GM21529 (cell line): ENCODE measurements at regions not wholly inside any gene's neighbourhood (a gene's known extent, or its start where the extent isn't known, plus 50 kb on each side); places are given as distances from the start of the nearest gene placed in this dataset.
"Not testable (repeated sequence)": the region's sequence is repeated elsewhere in the genome, so short reads cannot be mapped to it uniquely, and the experiment has no call there.

ENCODE experiments used
- ATAC-seq: cut with Tn5 transposase; IDR thresholded peaks from one replicate; pipeline ENCODE4 v1.9.1; 2021; ENCODE audit not compliant: unreplicated experiment

DNA sequence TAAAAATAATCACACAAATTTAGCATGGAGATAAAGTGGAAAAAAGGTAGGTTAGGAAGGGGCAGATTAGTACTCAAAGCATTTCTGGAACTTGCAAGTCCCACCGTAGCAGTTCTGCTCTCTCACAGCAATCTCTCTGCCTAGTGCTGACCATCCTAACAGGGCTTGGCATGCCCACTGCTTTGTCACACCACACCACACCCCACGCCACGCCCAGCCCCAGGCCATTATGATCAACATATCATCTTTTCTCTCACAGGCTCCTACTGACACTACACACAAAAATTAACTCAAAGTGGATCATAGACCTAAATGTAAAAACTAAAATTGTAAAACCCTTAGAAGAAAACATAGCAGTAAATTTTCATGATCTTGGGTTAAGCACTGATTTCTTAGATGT is 273.7 kb downstream of the DAD1 start:
- no peak for ATAC-seq

GRCh38 chr14:22314183-22314820 is 274.7 kb downstream of the DAD1 start:
- ATAC-seq: peak; percentile 85

- ATAC-seq: no peak
Measured at GRCh38 chr14:22313172-22313801, 275.7 kb downstream of the DAD1 start.

DNA sequence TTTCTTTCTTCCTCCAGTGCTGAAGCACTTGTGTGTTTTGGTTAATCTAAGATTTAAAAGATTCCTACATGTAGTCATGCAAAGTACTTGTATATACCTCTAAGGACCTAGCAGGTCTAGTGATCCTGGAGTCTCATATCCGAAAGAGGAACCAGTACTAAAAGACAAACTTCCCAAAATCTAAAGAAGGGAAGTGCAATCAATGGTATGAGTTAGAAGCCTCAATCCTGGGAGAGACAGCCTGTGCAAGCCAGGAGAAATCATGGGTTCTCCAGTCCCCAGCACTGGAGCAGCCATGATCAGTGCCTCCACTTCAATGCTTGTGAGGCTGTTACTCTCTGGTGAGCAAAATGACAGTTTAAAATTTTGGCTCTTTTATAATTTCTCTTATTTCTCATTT is 277.4 kb downstream of the DAD1 start:
- ATAC-seq: no peak

DNA sequence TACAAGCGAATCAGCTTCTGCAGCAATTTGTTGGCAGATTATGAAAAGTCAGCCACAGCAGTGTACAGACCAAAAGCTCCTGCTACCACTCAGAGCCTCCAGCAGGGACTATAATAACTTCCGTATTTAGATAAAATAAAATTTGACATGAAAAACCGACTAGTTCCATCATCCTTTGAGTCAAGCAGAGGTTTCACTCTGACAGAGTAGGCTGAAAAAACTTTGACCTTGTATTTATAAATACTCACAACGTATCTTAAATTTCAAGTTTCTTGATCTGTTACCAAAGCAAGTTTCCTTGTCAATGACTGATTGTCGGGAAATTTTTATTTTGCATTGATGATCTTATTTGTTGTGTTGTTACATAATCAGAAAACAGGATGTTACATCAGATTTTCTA is 283.4 kb downstream of the DAD1 start:
- ATAC-seq: no peak

GRCh38 chr14:22304326-22304725 is 284.7 kb downstream of the DAD1 start:
- ATAC-seq: no peak

DNA sequence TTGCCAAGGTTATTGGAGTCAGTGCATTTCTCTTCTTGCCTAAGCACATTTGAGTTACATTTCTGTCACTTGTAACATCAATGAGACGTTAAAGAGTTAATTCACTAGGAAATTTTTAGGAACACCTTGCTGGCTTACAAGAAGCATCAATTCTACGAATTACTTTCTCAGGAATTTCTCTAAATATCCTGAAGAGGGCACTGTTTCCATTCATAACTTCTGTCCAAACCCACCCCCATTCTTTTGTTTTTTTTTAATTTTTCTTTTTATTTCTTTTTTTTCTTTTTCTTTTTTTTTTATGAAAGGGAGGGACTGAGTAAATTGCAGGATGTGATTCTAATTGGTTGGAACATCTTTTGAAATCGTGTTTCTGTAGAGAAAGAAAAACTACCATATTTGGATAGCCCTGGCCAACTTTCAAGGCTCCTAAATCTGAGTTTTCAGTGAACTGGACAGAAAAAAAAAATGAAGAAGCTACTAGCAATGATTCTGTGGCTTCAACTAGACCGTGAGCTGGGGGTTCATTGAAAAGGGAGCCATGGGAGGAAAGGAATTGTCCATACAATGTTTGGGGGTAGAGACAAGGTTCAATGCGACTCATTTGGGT is 285.3 kb downstream of the DAD1 start:
- no peak for ATAC-seq

DNA sequence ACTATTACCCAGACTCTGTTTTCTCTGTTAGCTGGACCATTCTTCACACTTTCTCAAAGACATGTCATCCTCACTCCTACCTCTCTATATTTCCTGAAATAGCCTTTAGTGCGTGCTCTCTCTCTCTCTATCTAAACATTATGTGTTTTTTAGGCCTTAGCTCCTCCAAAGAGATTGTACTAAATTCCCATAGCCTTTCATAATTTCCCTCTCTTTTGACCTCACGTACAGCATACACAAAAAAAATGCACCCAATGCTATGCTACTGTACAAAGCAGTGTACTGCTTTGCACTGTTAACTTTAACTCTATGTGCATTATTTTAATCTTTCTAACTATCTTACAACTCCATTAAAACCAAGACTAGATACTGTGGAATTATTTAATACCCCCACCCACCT is 288.4 kb downstream of the DAD1 start:
- no peak for ATAC-seq

GRCh38 chr14:22297376-22297775 is 291.6 kb downstream of the DAD1 start:
- ATAC-seq: no peak

- no peak for ATAC-seq
Measured at GRCh38 chr14:22296722-22297121, 292.3 kb downstream of the DAD1 start.

DNA sequence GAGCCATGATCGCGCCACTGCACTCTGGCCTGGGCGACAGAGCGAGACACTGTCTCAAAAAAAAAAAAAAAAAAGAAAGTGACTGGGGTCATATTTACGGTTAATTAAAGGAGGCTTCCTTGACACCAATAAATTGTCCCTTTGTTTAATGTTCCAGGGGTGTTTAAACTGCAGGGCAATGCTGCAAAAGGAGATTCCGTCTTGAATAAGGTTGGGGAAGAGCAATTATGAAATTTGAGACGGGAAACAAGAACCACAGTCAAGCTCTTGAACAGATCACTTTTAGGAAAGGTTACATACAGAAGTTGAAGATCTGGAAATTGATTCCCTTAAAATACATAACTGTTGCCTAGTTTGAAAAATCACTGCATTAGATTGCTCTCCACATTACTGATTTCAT is 292.9 kb downstream of the DAD1 start:
- no peak for ATAC-seq

- no peak for ATAC-seq
Measured at GRCh38 chr14:22291406-22291805, 297.6 kb downstream of the DAD1 start.

- no peak for ATAC-seq
Measured at GRCh38 chr14:22289570-22289969, 299.5 kb downstream of the DAD1 start.

GRCh38 chr14:22285991-22286390 is 303.0 kb downstream of the DAD1 start:
- ATAC-seq: no peak

GRCh38 chr14:22282949-22283348 is 306.1 kb downstream of the DAD1 start:
- no peak for ATAC-seq

- no peak for ATAC-seq
Measured at GRCh38 chr14:22282417-22282816, 306.6 kb downstream of the DAD1 start.

- ATAC-seq: not testable (repeated sequence)
Measured at GRCh38 chr14:22281447-22281874, 307.6 kb downstream of the DAD1 start.

DNA sequence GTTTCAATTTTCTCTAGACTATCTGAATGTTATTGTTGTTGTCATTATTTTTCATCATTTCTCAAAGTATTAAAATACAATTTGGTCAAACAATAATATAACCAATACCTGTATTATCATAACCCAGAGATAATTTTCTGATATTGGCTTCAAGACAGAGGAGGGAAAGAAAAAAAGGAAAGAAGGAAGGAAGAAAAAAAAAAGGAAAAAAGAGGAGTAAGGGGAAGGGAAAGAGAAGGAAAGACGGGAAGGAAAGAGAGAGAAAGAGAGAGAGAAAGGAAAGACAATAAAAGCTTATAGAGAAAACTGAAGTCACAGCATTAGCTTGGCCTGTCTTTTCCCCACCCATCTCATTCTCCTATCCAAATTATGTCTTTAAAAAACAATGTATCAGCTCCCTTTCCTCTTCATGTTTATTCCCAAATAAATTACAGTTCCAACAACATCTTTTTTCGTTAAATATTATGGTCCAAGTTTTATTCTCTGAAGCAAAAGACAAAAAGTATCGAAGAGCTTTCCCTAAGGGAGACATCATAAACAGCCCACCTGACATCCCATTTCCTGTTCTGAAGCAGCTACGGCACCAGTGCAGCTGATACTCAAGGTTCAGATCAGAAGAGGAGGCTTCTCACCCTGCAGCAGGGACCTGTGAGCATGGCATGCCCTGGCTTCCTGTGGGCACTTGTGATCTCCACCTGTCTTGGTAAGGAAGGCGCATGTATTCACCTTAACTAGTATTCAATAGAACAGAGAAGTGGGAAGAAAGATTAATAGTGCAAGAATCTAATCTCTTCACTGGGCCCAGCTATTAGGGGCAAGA is 308.3 kb downstream of the DAD1 start:
- no peak for ATAC-seq

DNA sequence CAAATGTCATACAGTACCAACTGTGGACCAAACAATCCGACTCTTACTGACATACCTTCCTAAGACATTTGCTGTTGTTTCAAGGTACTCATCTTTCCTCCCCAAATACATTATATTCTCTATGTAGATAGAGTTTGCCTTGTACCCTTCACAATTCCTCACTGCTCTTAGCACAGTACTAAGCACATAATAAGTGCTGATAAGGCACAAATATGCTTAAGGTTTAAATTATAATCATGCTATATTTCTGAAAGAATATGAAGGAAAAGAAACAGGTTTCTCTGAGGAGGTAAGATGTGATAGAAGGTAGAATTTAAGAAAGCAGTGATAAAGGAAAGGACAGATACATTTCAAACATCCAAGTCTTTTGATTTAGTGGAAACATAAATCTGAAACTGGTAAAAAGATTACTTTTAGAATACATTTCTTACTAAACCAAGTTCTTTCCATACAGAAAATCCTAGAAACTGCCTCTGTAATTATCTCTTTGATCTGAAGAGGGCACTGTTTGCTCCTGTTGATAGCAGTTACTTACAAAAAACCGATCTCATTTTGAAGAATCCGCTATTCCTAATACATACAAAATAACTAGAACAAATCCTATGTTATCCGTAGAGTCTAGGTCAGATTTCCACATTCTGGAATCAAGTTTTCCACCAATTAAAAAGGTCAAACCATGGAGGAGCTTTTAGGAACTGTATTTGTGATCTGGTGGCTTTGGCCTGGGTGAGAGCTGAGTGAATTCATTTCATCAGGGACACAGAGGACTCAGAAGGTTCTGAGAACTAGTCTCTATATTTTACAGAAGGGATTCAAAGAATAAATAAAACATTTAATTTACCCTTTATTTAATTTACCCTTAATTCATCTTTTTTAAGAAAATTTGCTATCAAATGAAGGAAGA is 311.9 kb downstream of the DAD1 start:
- no peak for ATAC-seq
